ENCODE measurements at regions not wholly inside any gene's neighbourhood (a gene's known extent, or its start where the extent isn't known, plus 50 kb on each side); places are given as distances from the start of the nearest gene placed in this dataset.

- Histone ChIP-seq H3K27me3 (no peaks in the 10 kb centered on the region), H3K27ac (no peak overlapping the region), H3K9me3 (no peaks in the 10 kb centered on the region), H3K4me1 (no peaks in the 10 kb centered on the region), H3K4me3 (no peak overlapping the region), H3K36me3 (no peaks in the 10 kb centered on the region)
- no peak for DNase-seq
- intact Hi-C loops (cut with DNase I; ENCODE audit: low total_unique reads) = no loop called here
- no peak for TF ChIP-seq CTCF (IDR thresholded peaks at IDR 0.05)
Measured at GRCh38 chr10:29069941-29070340, 218.9 kb upstream of the LYZL1 start.

GRCh38 chr10:29078919-29079318 lies 210.0 kb upstream of the LYZL1 start:
- H3K27me3 ChIP-seq = no peaks in the 10 kb centered on the region
- no peak for DNase-seq
- H3K36me3 ChIP-seq = no peaks in the 10 kb centered on the region
- TF ChIP-seq CTCF (IDR thresholded peaks at IDR 0.05) = no peak
- H3K9me3 ChIP-seq = no peaks in the 10 kb centered on the region
- H3K4me1 ChIP-seq = no peaks in the 10 kb centered on the region
- intact Hi-C loops (cut with DNase I; ENCODE audit: low total_unique reads) = no loop called here
- no peak overlapping the region for H3K4me3 ChIP-seq
- H3K27ac ChIP-seq = no peak overlapping the region

GRCh38 chr10:29081231-29081630 lies 207.6 kb upstream of the LYZL1 start:
- Histone ChIP-seq H3K27ac (no peak overlapping the region), H3K9me3 (no peaks in the 10 kb centered on the region), H3K4me1 (no peaks in the 10 kb centered on the region), H3K36me3 (no peaks in the 10 kb centered on the region), H3K27me3 (no peaks in the 10 kb centered on the region), H3K4me3 (no peak overlapping the region)
- DNase-seq = no peak
- intact Hi-C loops (cut with DNase I; ENCODE audit: low total_unique reads) = no loop called here
- no peak for TF ChIP-seq CTCF (IDR thresholded peaks at IDR 0.05)

- no peak overlapping the region for H3K27ac ChIP-seq
- no peak for DNase-seq
- intact Hi-C loops (cut with DNase I; ENCODE audit: low total_unique reads) = no loop called here
Measured at GRCh38 chr10:29081951-29082685, 206.8 kb upstream of the LYZL1 start.

GRCh38 chr10:29083096-29083495 lies 205.8 kb upstream of the LYZL1 start:
- no peaks in the 10 kb centered on the region for H3K36me3 ChIP-seq
- intact Hi-C loops (cut with DNase I; ENCODE audit: low total_unique reads) = no loop called here
- H3K9me3 ChIP-seq = no peaks in the 10 kb centered on the region
- H3K27ac ChIP-seq = no peak overlapping the region
- DNase-seq = no peak
- no peaks in the 10 kb centered on the region for H3K4me1 ChIP-seq
- H3K4me3 ChIP-seq = no peak overlapping the region
- no peak for TF ChIP-seq CTCF (IDR thresholded peaks at IDR 0.05)
- no peaks in the 10 kb centered on the region for H3K27me3 ChIP-seq

More at GRCh38 chr10:29081951-29082685, 206.8 kb upstream of the LYZL1 start:
- H3K4me3 ChIP-seq = no peak overlapping the region
- no peaks in the 10 kb centered on the region for H3K4me1 ChIP-seq
- TF ChIP-seq CTCF (IDR thresholded peaks at IDR 0.05) = no peak
- H3K36me3 ChIP-seq = no peaks in the 10 kb centered on the region
- H3K9me3 ChIP-seq = no peaks in the 10 kb centered on the region
- no peaks in the 10 kb centered on the region for H3K27me3 ChIP-seq
